DMS 273 (cell line): ENCODE measurements at regions not wholly inside any gene's neighbourhood (a gene's known extent, or its start where the extent isn't known, plus 50 kb on each side); places are given as distances from the start of the nearest gene placed in this dataset.

ENCODE experiments used
- DNase-seq: peaks from one replicate; lab custom pipeline; 2025; ENCODE audit not compliant: unreplicated experiment; lab: John Stamatoyannopoulos, UW

- DNase-seq, result no peak
These were observed 408.8 kb downstream of the CTTN start for GRCh38 chr11:70807195-70807543.

- no peak for DNase-seq
These were observed 410.5 kb downstream of the CTTN start for GRCh38 chr11:70808686-70809375.

GRCh38 chr11:70810133-70810532 is 411.8 kb downstream of the CTTN start:
- no peak for DNase-seq

- DNase-seq, result no peak
These were observed 412.4 kb downstream of the CTTN start for GRCh38 chr11:70810681-70811080.

- DNase-seq, result no peak
These were observed 413.2 kb downstream of the CTTN start for GRCh38 chr11:70811483-70811882.

GRCh38 chr11:70811915-70812314 is 413.6 kb downstream of the CTTN start:
- DNase-seq, result no peak

GRCh38 chr11:70812472-70812871 is 414.1 kb downstream of the CTTN start:
- no peak for DNase-seq

- no peak for DNase-seq
These were observed 415.3 kb downstream of the CTTN start for GRCh38 chr11:70813651-70814050.

GRCh38 chr11:70815485-70815832 is 417.1 kb downstream of the CTTN start:
- no peak for DNase-seq

GRCh38 chr11:70816156-70816678 is 417.9 kb downstream of the CTTN start:
- DNase-seq, result no peak

GRCh38 chr11:70818351-70818750 is 420.0 kb downstream of the CTTN start:
- no peak for DNase-seq

- DNase-seq, result no peak
These were observed 420.7 kb downstream of the CTTN start for GRCh38 chr11:70819022-70819421.

- no peak for DNase-seq
These were observed 422.0 kb downstream of the CTTN start for GRCh38 chr11:70820311-70820710.

- DNase-seq, result no peak
These were observed 422.4 kb downstream of the CTTN start for GRCh38 chr11:70820712-70821111.

GRCh38 chr11:70823771-70824170 is 425.4 kb downstream of the CTTN start:
- no peak for DNase-seq

GRCh38 chr11:70824605-70825245 is 426.4 kb downstream of the CTTN start:
- DNase-seq, result no peak

GRCh38 chr11:70825893-70826540 is 426.4 kb downstream of the SHANK2 start:
- peak; percentile 21 for DNase-seq

GRCh38 chr11:70826541-70827335 is 425.6 kb downstream of the SHANK2 start:
- peak; percentile 68 for DNase-seq

- DNase-seq, result peak; percentile 62
These were observed 423.7 kb downstream of the SHANK2 start for GRCh38 chr11:70828593-70829082.

GRCh38 chr11:70829134-70829885 is 423.1 kb downstream of the SHANK2 start:
- DNase-seq, result no peak

- DNase-seq, result no peak
These were observed 422.5 kb downstream of the SHANK2 start for GRCh38 chr11:70829886-70830272.
